HG03060 (cell line): ENCODE measurements at regions not wholly inside any gene's neighbourhood (a gene's known extent, or its start where the extent isn't known, plus 50 kb on each side); places are given as distances from the start of the nearest gene placed in this dataset.
"Not testable (repeated sequence)": the region's sequence is repeated elsewhere in the genome, so short reads cannot be mapped to it uniquely, and the experiment has no call there.

Experiments
- ATAC-seq: cut with Tn5 transposase; IDR thresholded peaks from one replicate; pipeline ENCODE4 v1.9.1; 2021; ENCODE audit warnings: low read depth, moderate number of reproducible peaks; ENCODE audit not compliant: unreplicated experiment

- no peak for ATAC-seq
Observed at GRCh38 chr10:35890676-35891495, 248.8 kb upstream of the FZD8 start.

GRCh38 chr10:35889971-35890675, 248.0 kb upstream of the FZD8 start:
- no peak for ATAC-seq

GRCh38 chr10:35889226-35889625, 247.1 kb upstream of the FZD8 start:
- no peak for ATAC-seq

GRCh38 chr10:35888400-35888799, 246.3 kb upstream of the FZD8 start:
- ATAC-seq: no peak

- ATAC-seq: no peak
Observed at GRCh38 chr10:35887685-35888084, 245.6 kb upstream of the FZD8 start.

GRCh38 chr10:35885076-35885475, 243.0 kb upstream of the FZD8 start:
- ATAC-seq: no peak

- ATAC-seq: no peak
Observed at GRCh38 chr10:35884657-35885071, 242.6 kb upstream of the FZD8 start.

GRCh38 chr10:35882422-35883150, 240.5 kb upstream of the FZD8 start:
- no peak for ATAC-seq

GRCh38 chr10:35881320-35881719, 239.2 kb upstream of the FZD8 start:
- ATAC-seq: no peak

GRCh38 chr10:35876248-35876647, 234.2 kb upstream of the FZD8 start:
- ATAC-seq: no peak

- no peak for ATAC-seq
Observed at GRCh38 chr10:35875016-35875676, 233.1 kb upstream of the FZD8 start.

- ATAC-seq: no peak
Observed at GRCh38 chr10:35874311-35875015, 232.4 kb upstream of the FZD8 start.

- no peak for ATAC-seq
Observed at GRCh38 chr10:35872671-35873070, 230.6 kb upstream of the FZD8 start.

GRCh38 chr10:35870665-35871310, 228.7 kb upstream of the FZD8 start:
- no peak for ATAC-seq

- not testable (repeated sequence) for ATAC-seq
Observed at GRCh38 chr10:35858676-35859283, 216.7 kb upstream of the FZD8 start.

GRCh38 chr10:35857860-35858259, 215.8 kb upstream of the FZD8 start:
- no peak for ATAC-seq

GRCh38 chr10:35855155-35855947, 213.3 kb upstream of the FZD8 start:
- ATAC-seq: no peak

- ATAC-seq: no peak
Observed at GRCh38 chr10:35854661-35855060, 212.6 kb upstream of the FZD8 start.
